GM12892 (cell line): ENCODE measurements at regions not wholly inside any gene's neighbourhood (a gene's known extent, or its start where the extent isn't known, plus 50 kb on each side); places are given as distances from the start of the nearest gene placed in this dataset.

Experiments used
- DNase-seq: peaks from one replicate; pipeline ENCODE4 v3.0.0; 2011; ENCODE audit not compliant: insufficient read length
- FAIRE-seq: peaks from 2 replicates; lab custom pipeline; 2011; peaks lifted over from hg19 to GRCh38; lab: Jason Lieb, UNC
- POLR2A ChIP-seq: IDR thresholded peaks from 2 replicates; pipeline ENCODE4 v1.6.1; 2011; ENCODE audit warnings: low read depth, low read length, control low read depth
- POLR2AphosphoS5 ChIP-seq: IDR thresholded peaks from 2 replicates; pipeline ENCODE4 v1.6.1; 2011; ENCODE audit warnings: low read depth, low read length, control low read depth
- TAF1 ChIP-seq: IDR thresholded peaks from 2 replicates; pipeline ENCODE4 v1.6.1; 2011; ENCODE audit warnings: low read depth, mild to moderate bottlenecking, control low read depth, low read length, borderline replicate concordance

DNA sequence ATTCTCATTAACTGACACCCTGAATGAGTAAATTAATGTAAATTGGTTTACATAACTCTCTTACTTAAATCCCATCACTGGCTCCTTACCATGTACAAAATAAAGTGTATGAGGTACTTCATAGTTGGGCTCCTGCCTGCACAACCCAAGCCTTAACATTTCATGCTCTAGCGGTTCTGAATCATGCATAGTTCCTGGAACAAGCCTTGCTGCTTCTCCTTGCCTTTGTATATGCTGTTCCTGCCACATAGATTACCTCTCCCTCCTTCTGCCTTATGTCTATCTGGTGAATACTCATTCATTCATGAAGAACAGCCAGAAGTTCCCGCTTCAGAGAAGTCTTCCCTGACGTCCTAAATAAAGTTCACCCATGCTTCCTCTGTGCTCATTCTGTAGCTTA lies 594.7 kb downstream of the SMARCA1 start:
- no peak for TF ChIP-seq POLR2A
- TF ChIP-seq POLR2AphosphoS5, result no peak
- no peak for TF ChIP-seq TAF1
- no peak for FAIRE-seq
- no peak for DNase-seq

DNA sequence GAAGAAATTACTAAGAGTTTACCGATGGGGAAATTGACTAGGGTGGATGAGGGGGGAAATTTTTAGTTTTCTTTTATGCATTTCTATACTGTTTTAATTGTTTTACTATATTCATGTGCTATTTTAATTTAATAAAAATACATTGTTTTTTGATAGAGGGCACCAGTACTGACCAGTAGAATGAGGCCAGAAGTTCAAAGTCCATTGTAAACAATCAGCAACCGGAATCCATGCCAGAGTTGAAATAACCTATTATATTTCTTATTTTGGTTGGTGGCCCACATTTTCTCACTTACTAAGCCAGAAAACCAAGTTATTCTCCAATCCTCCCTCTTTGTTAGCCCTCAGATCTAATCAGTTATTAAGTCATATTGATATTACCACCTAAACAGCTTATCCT lies 595.9 kb downstream of the SMARCA1 start:
- DNase-seq, result no peak
- no peak for FAIRE-seq
- TF ChIP-seq POLR2AphosphoS5, result no peak
- TF ChIP-seq TAF1, result no peak
- no peak for TF ChIP-seq POLR2A

- FAIRE-seq (no peak), DNase-seq (no peak)
- no peak for TF ChIP-seq POLR2A
- TF ChIP-seq TAF1, result no peak
- TF ChIP-seq POLR2AphosphoS5, result no peak
Observed at GRCh38 chrX:128906753-128907152, 616.5 kb downstream of the SMARCA1 start.

GRCh38 chrX:128901018-128901417 lies 622.3 kb downstream of the SMARCA1 start:
- FAIRE-seq (no peak), DNase-seq (no peak)
- TF ChIP-seq TAF1 (no peak), POLR2A (no peak), POLR2AphosphoS5 (no peak)

GRCh38 chrX:128897621-128898020 lies 625.7 kb downstream of the SMARCA1 start:
- no peak for TF ChIP-seq TAF1
- TF ChIP-seq POLR2A, result no peak
- TF ChIP-seq POLR2AphosphoS5, result no peak
- DNase-seq (no peak), FAIRE-seq (no peak)

DNA sequence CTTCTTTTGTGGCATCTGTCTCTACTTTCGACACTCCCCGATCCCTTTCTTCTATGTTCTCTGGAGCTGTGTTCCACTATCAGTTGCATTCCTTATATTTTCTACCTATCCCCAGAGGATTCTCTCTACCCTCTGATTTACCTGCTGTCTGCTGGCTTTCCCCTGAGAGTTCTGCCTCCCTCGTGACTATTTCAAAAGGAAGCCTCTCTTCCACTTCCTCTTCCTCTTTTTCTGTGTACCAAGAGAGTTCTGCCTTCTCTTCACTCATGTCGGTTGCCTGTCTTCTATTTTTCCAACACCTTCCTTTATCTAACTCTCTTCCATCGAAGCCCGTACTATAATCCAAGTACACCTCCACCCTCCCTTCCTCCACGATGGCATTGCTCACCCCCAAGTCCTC lies 631.7 kb downstream of the SMARCA1 start:
- FAIRE-seq (no peak), DNase-seq (no peak)
- TF ChIP-seq TAF1 (no peak), POLR2AphosphoS5 (no peak), POLR2A (no peak)

DNA sequence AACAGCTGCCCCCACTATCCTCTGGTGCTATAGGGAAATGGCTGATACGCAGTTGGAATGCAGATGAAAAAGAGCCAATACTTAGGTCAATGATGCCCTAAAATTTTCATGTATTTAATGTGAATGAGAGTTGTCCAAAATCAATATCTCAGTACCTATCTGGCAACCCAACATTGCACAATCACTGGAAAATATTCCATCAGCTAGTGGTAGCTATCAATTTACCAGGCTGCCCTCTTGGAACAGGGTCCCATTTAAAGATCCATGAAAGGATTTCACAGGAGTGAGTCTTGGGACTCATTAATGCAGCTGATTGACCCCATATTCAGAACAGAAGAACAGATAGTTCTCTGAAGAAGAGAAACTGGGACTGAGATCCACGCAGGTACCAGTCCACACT lies 638.9 kb downstream of the SMARCA1 start:
- FAIRE-seq (no peak), DNase-seq (no peak)
- TF ChIP-seq TAF1, result no peak
- TF ChIP-seq POLR2AphosphoS5, result no peak
- TF ChIP-seq POLR2A, result no peak

GRCh38 chrX:128883650-128884049 lies 639.6 kb downstream of the SMARCA1 start:
- DNase-seq, result no peak
- TF ChIP-seq POLR2AphosphoS5 (no peak), POLR2A (no peak), TAF1 (no peak)
- no peak for FAIRE-seq

- TF ChIP-seq POLR2A (no peak), POLR2AphosphoS5 (no peak), TAF1 (no peak)
- FAIRE-seq, result no peak
- DNase-seq, result no peak
Observed at GRCh38 chrX:128870361-128870760, 652.9 kb downstream of the SMARCA1 start.

- DNase-seq (no peak), FAIRE-seq (no peak)
- no peak for TF ChIP-seq POLR2A
- TF ChIP-seq TAF1, result no peak
- no peak for TF ChIP-seq POLR2AphosphoS5
Observed at GRCh38 chrX:128862557-128862956, 660.7 kb downstream of the SMARCA1 start.

- DNase-seq, result no peak
- TF ChIP-seq POLR2AphosphoS5 (no peak), TAF1 (no peak), POLR2A (no peak)
- no peak for FAIRE-seq
Observed at GRCh38 chrX:128848374-128848773, 674.9 kb downstream of the SMARCA1 start.

- DNase-seq (no peak), FAIRE-seq (no peak)
- no peak for TF ChIP-seq POLR2AphosphoS5
- no peak for TF ChIP-seq POLR2A
- no peak for TF ChIP-seq TAF1
Observed at GRCh38 chrX:128846385-128846784, 676.9 kb downstream of the SMARCA1 start.
